Caco-2 (cell line): ENCODE measurements at regions not wholly inside any gene's neighbourhood (a gene's known extent, or its start where the extent isn't known, plus 50 kb on each side); places are given as distances from the start of the nearest gene placed in this dataset.

Source experiments
- BruUV-seq: library from RNA; stranded (reverse); fragments of 400-500 nt; replicated peaks from 2 replicates; lab custom pipeline; 2021; lab: Mats Ljungman, UMichigan
- CTCF ChIA-PET: fragments of 300-600 bp; sonication (Branson Sonifier 250); formaldehyde crosslinking; loops from one replicate; lab custom pipeline; 2022; ENCODE audit warnings: antibody characterized with exemption; lab: Charles Lee
- POLR2A ChIA-PET: fragments of 300-600 bp; sonication (Branson Sonifier 250); formaldehyde crosslinking; loops from one replicate; lab custom pipeline; 2022; ENCODE audit warnings: antibody characterized with exemption; lab: Charles Lee
- DNase-seq, 2 experiments: peaks; one replicate each; pipeline versions ENCODE4 v3.0.0 to v3.0.0-alpha.2; 2020 to 2022
- H3K27me3 ChIP-seq: replicated peaks from 2 replicates; pipeline ENCODE4 v1.6.0; 2011; ENCODE audit warnings: low read length; ENCODE audit not compliant: control insufficient read depth, insufficient read depth
- H3K36me3 ChIP-seq: 2 replicates; pipeline ENCODE4 v1.5.1; 2011; ENCODE audit warnings: low read length; ENCODE audit not compliant: control insufficient read depth, insufficient read depth
- H3K4me1 ChIP-seq: fragments of 250-450 bp; sonication (Bioruptor Pico); 2 replicates; pipeline ENCODE4 v1.5.1; 2020; ENCODE audit warnings: mild to moderate bottlenecking
- H3K4me3 ChIP-seq: 2 replicates; pipeline ENCODE4 v1.5.1; 2011; ENCODE audit warnings: low read depth, mild to moderate bottlenecking, control low read depth, low read length
- H3K9me3 ChIP-seq: fragments of 250-450 bp; sonication (Bioruptor Pico); 2 replicates; pipeline ENCODE4 v1.5.1; 2020; ENCODE audit warnings: mild to moderate bottlenecking, moderate library complexity
- H3K27ac Mint-ChIP-seq: one replicate; pipeline ENCODE4 v1.8.0; 2022; ENCODE audit warnings: mixed read lengths; ENCODE audit not compliant: unreplicated experiment
- H3K27me3 Mint-ChIP-seq: one replicate; pipeline ENCODE4 v1.8.0; 2022; ENCODE audit warnings: mixed read lengths; ENCODE audit not compliant: insufficient read depth, unreplicated experiment
- H3K36me3 Mint-ChIP-seq: one replicate; pipeline ENCODE4 v1.8.0; 2022; ENCODE audit warnings: mild to moderate bottlenecking, mixed read lengths; ENCODE audit not compliant: insufficient read depth, unreplicated experiment
- H3K4me1 Mint-ChIP-seq: one replicate; pipeline ENCODE4 v1.8.0; 2022; ENCODE audit warnings: low read depth, mixed read lengths; ENCODE audit not compliant: unreplicated experiment
- H3K4me3 Mint-ChIP-seq: one replicate; pipeline ENCODE4 v1.8.0; 2022; ENCODE audit warnings: mild to moderate bottlenecking, moderate library complexity, mixed read lengths; ENCODE audit not compliant: unreplicated experiment
- H3K9me3 Mint-ChIP-seq: one replicate; pipeline ENCODE4 v1.8.0; 2022; ENCODE audit warnings: mixed read lengths; ENCODE audit not compliant: unreplicated experiment
- intact Hi-C: fragments of 100-400 bp; cut with micrococcal nuclease; formaldehyde crosslinking; loops from one replicate; pipeline ENCODE4 v1.10.0; 2022; ENCODE audit not compliant: unreplicated experiment
- TF ChIP-seq, protein P1 (sequence below), 2 experiments: fragments of 200-600 bp in 1 of 2; IDR thresholded peaks; 1 replicate in 1 of 2; 2 replicates in 1 of 2; pipeline versions ENCODE4 v1.5.1 to v1.8.0; 2011 to 2022; ENCODE audit warnings: antibody characterized with exemption in 1 of 2, control low read depth in 1 of 2, inconsistent platforms in 1 of 2, low read depth in 1 of 2, low read length in 1 of 2, mild to moderate bottlenecking in 1 of 2, moderate library complexity in 1 of 2; ENCODE audit not compliant: insufficient read depth in 1 of 2, severe bottlenecking in 1 of 2, unreplicated experiment in 1 of 2

DNA sequence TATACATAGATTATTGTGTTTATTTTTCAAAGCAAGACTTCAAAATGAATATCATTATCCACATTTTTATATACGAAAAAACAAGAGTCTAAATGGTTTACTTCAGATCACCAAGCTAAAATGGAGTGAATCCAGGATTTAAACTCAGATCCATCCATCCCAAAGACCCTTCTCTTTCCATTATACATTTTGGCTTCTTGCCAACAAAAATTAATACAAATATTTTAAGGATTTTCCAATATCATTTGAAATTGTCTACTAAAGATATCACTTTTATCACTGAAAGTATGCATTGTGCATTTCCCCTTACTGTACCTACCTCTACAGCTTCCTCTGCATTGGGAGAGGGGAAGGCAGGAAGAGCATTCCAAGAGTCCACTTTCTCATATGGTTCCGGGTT, 541.2 kb downstream of the RPS29 start:
- H3K4me1 ChIP-seq = no peaks in the 10 kb centered on the region
- H3K27me3 ChIP-seq = no peaks in the 10 kb centered on the region
- Mint-ChIP-seq H3K4me1 (no peaks in the 10 kb centered on the region), H3K27me3 (no peaks in the 10 kb centered on the region), H3K36me3 (no peaks in the 10 kb centered on the region), H3K27ac (no peak overlapping the region), H3K4me3 (no peak overlapping the region), H3K9me3 (no peaks in the 10 kb centered on the region)
- CTCF ChIA-PET = no interaction called here
- no TSS peak for BruUV-seq
- intact Hi-C loops = no loop called here
- H3K9me3 ChIP-seq = no peaks in the 10 kb centered on the region
- H3K36me3 ChIP-seq = no peaks in the 10 kb centered on the region
- DNase-seq = no peak
- TF ChIP-seq, protein P1, sequence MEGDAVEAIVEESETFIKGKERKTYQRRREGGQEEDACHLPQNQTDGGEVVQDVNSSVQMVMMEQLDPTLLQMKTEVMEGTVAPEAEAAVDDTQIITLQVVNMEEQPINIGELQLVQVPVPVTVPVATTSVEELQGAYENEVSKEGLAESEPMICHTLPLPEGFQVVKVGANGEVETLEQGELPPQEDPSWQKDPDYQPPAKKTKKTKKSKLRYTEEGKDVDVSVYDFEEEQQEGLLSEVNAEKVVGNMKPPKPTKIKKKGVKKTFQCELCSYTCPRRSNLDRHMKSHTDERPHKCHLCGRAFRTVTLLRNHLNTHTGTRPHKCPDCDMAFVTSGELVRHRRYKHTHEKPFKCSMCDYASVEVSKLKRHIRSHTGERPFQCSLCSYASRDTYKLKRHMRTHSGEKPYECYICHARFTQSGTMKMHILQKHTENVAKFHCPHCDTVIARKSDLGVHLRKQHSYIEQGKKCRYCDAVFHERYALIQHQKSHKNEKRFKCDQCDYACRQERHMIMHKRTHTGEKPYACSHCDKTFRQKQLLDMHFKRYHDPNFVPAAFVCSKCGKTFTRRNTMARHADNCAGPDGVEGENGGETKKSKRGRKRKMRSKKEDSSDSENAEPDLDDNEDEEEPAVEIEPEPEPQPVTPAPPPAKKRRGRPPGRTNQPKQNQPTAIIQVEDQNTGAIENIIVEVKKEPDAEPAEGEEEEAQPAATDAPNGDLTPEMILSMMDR (IDR thresholded peaks at IDR 0.05; ENCODE audit: insufficient read depth in 1 of 2, low read depth in 1 of 2, low read length in 1 of 2, severe bottlenecking in 1 of 2, unreplicated experiment in 1 of 2) = no peak
- no peak overlapping the region for H3K4me3 ChIP-seq
- POLR2A ChIA-PET = no interaction called here

DNA sequence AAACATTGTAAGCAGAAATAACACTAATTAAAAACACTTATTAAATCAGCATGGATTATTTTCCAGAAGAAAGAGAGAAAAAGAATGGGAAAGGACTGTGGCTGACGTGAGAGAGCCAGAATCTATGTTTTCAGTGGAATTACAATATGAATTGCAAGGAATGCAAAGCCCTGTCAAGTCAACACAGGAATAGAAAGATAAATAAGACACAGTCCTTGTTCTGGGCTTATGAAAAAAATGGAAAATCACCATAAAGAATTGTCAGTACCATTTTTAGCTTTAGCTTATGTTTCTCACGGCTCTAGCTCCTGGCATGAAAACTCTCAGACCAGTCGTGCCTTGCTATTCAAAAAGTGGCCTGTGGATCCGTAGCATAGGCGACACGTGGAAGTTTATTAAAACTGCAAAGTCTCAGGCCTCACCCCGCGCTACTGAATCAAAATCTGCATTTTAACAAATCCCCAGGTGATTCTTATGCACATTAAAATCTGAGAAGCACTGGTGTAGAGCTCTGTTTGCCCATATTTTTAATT, 549.1 kb downstream of the RPS29 start:
- Mint-ChIP-seq H3K9me3 (no peaks in the 10 kb centered on the region), H3K36me3 (no peaks in the 10 kb centered on the region), H3K27ac (no peak overlapping the region), H3K27me3 (no peaks in the 10 kb centered on the region), H3K4me1 (no peaks in the 10 kb centered on the region), H3K4me3 (no peak overlapping the region)
- BruUV-seq = no TSS peak
- Histone ChIP-seq H3K27me3 (no peaks in the 10 kb centered on the region), H3K9me3 (no peaks in the 10 kb centered on the region), H3K4me1 (no peaks in the 10 kb centered on the region), H3K4me3 (no peak overlapping the region), H3K36me3 (no peaks in the 10 kb centered on the region)
- DNase-seq = no peak
- CTCF ChIA-PET = no interaction called here
- TF ChIP-seq, protein P1 (IDR thresholded peaks at IDR 0.05; ENCODE audit: insufficient read depth in 1 of 2, low read depth in 1 of 2, low read length in 1 of 2, severe bottlenecking in 1 of 2, unreplicated experiment in 1 of 2) = no peak
- intact Hi-C loops = no loop called here
- POLR2A ChIA-PET = no interaction called here

GRCh38 chr14:49036266-49036665, 549.9 kb downstream of the RPS29 start:
- CTCF ChIA-PET = no interaction called here
- TF ChIP-seq, protein P1 (IDR thresholded peaks at IDR 0.05; ENCODE audit: insufficient read depth in 1 of 2, low read depth in 1 of 2, low read length in 1 of 2, severe bottlenecking in 1 of 2, unreplicated experiment in 1 of 2) = no peak
- no peak overlapping the region for H3K4me3 ChIP-seq
- POLR2A ChIA-PET = no interaction called here
- BruUV-seq = no TSS peak
- H3K36me3 ChIP-seq = no peaks in the 10 kb centered on the region
- Mint-ChIP-seq H3K36me3 (no peaks in the 10 kb centered on the region), H3K4me3 (no peak overlapping the region), H3K9me3 (no peaks in the 10 kb centered on the region), H3K27ac (no peak overlapping the region), H3K4me1 (no peaks in the 10 kb centered on the region), H3K27me3 (no peaks in the 10 kb centered on the region)
- DNase-seq = no peak
- intact Hi-C loops = no loop called here
- H3K27me3 ChIP-seq = no peaks in the 10 kb centered on the region
- no peaks in the 10 kb centered on the region for H3K4me1 ChIP-seq
- H3K9me3 ChIP-seq = no peaks in the 10 kb centered on the region
